GM10266 (cell line): ENCODE measurements at regions not wholly inside any gene's neighbourhood (a gene's known extent, or its start where the extent isn't known, plus 50 kb on each side); places are given as distances from the start of the nearest gene placed in this dataset.

Experiments
- DNase-seq: peaks from one replicate; pipeline ENCODE4 v3.0.0; 2012; ENCODE audit errors: extremely low spot score
- CTCF ChIP-seq: IDR thresholded peaks from 2 replicates; pipeline ENCODE4 v1.5.1; 2012; ENCODE audit warnings: mild to moderate bottlenecking, low read depth; ENCODE audit not compliant: control insufficient read depth, insufficient read depth; ENCODE audit errors: missing control alignments

- DNase-seq, result no peak
- no peak for TF ChIP-seq CTCF
Observed at GRCh38 chr9:24832307-24832706, 286.6 kb upstream of the IZUMO3 start.

- no peak for DNase-seq
- no peak for TF ChIP-seq CTCF
Observed at GRCh38 chr9:24828687-24829086, 283.0 kb upstream of the IZUMO3 start.

GRCh38 chr9:24824607-24825006, 278.9 kb upstream of the IZUMO3 start:
- no peak for TF ChIP-seq CTCF
- DNase-seq, result no peak

- DNase-seq, result no peak
Observed at GRCh38 chr9:24820196-24820595, 274.5 kb upstream of the IZUMO3 start.

GRCh38 chr9:24817756-24818155, 272.1 kb upstream of the IZUMO3 start:
- TF ChIP-seq CTCF, result no peak
- no peak for DNase-seq

More at GRCh38 chr9:24820196-24820595, 274.5 kb upstream of the IZUMO3 start:
- TF ChIP-seq CTCF, result no peak

- DNase-seq, result no peak
- no peak for TF ChIP-seq CTCF
Observed at GRCh38 chr9:24816006-24816405, 270.3 kb upstream of the IZUMO3 start.

GRCh38 chr9:24801344-24801743, 255.6 kb upstream of the IZUMO3 start:
- TF ChIP-seq CTCF, result no peak
- no peak for DNase-seq
